Skeletal muscle satellite cell (primary cell): ENCODE measurements at regions not wholly inside any gene's neighbourhood (a gene's known extent, or its start where the extent isn't known, plus 50 kb on each side); places are given as distances from the start of the nearest gene placed in this dataset.
A peak's percentile ranks its signal among the peaks of the same experiment; 100 is the strongest.

Experiments used
- H3K27me3 ChIP-seq: 2 replicates; pipeline ENCODE4 v1.7.0; 2013; ENCODE audit warnings: low read length; ENCODE audit not compliant: control insufficient read depth, insufficient read depth
- H3K36me3 ChIP-seq: 2 replicates; pipeline ENCODE4 v1.7.0; 2013; ENCODE audit warnings: mild to moderate bottlenecking, control low read depth, low read length; ENCODE audit not compliant: insufficient read depth
- H3K4me1 ChIP-seq: 2 replicates; pipeline ENCODE4 v1.7.0; 2013; ENCODE audit warnings: low read length; ENCODE audit not compliant: control insufficient read depth, insufficient read depth
- H3K4me2 ChIP-seq: 2 replicates; pipeline ENCODE4 v1.7.0; 2013; ENCODE audit warnings: mild to moderate bottlenecking, low read length
- H3K4me3 ChIP-seq: 2 replicates; pipeline ENCODE4 v1.7.0; 2013; ENCODE audit warnings: low read length
- H3K9ac ChIP-seq: 2 replicates; pipeline ENCODE4 v1.7.0; 2013; ENCODE audit warnings: mild to moderate bottlenecking, low read depth, low read length, moderate library complexity
- H3K9me3 ChIP-seq: replicated peaks from 2 replicates; pipeline ENCODE4 v1.7.0; 2013; ENCODE audit warnings: mild to moderate bottlenecking, control low read depth, low read length

DNA sequence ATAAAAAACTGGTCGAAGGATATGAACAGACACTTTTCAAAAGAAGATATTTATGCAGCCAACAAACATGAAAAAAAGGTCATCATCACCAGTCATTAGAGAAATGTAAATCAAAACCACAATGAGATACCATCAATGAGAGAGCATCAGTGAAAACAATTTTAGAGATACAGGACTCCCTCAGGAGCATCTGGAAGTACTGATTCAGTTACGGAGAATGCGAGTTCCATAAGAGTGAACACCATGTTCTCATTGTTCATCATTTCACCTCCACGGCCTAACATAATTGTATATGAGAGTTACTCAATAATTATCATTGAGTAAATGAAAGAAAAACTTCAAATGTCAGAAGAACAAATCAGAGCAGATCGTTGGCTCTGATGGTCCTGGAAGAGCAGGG, 140.9 kb upstream of the TANK start:
- Histone ChIP-seq H3K4me3 (no peak overlapping the region), H3K27me3 (no peaks in the 10 kb centered on the region), H3K4me2 (no peak overlapping the region), H3K9ac (no peak overlapping the region), H3K36me3 (no peaks in the 10 kb centered on the region), H3K9me3 (no peaks in the 10 kb centered on the region), H3K4me1 (no peaks in the 10 kb centered on the region)

DNA sequence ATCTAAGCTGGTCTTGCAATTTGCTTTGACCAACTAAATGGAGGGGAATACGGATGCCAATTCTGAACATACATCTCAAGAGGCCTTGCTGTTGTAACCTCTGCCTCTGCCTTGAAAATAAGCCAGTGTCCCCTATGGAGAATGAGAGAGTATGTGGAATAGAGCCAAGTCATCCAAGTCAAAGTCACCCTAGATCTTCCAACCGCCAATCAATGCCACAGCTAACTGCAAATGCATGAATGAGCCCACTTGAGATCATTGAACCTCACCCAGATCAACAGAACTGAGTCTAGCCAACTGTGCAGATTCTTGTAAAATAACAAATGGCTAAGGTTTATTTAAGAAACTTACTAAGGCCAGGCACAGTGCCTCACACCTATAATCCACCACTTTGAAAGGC, 139.8 kb upstream of the TANK start:
- Histone ChIP-seq H3K27me3 (no peaks in the 10 kb centered on the region), H3K9ac (no peak overlapping the region), H3K4me3 (no peak overlapping the region), H3K9me3 (no peaks in the 10 kb centered on the region), H3K36me3 (no peaks in the 10 kb centered on the region), H3K4me2 (no peak overlapping the region), H3K4me1 (no peaks in the 10 kb centered on the region)

DNA sequence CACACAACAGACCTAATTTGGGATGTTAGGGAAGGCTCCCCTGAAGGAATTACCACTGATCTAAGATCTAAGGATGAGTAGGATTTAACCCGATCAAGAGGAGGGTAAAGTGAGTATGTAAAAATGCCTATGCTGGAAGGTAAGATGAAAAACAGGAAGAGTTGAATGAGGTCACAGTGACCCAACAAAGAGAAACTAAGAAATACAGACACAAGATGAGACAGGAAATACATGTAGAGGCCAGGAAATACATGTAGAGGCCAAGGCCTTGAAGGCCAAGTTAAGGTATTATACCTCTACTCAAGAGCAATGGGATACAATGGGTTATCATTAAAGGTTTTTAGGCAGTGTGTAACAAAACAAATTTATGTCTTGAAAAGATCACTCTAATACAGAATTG, 131.6 kb upstream of the TANK start:
- no peak overlapping the region for H3K4me3 ChIP-seq
- no peak overlapping the region for H3K9ac ChIP-seq
- no peak overlapping the region for H3K4me2 ChIP-seq
- no peaks in the 10 kb centered on the region for H3K36me3 ChIP-seq
- no peaks in the 10 kb centered on the region for H3K27me3 ChIP-seq
- peaks cover 15% of the 10 kb centered on the region for H3K4me1 ChIP-seq
- no peaks in the 10 kb centered on the region for H3K9me3 ChIP-seq

- Histone ChIP-seq H3K36me3 (no peaks in the 10 kb centered on the region), H3K4me1 (peaks cover 15% of the 10 kb centered on the region), H3K4me2 (no peak overlapping the region), H3K4me3 (no peak overlapping the region), H3K9ac (no peak overlapping the region), H3K9me3 (no peaks in the 10 kb centered on the region), H3K27me3 (no peaks in the 10 kb centered on the region)
These were observed 130.9 kb upstream of the TANK start for GRCh38 chr2:161029321-161029720.

DNA sequence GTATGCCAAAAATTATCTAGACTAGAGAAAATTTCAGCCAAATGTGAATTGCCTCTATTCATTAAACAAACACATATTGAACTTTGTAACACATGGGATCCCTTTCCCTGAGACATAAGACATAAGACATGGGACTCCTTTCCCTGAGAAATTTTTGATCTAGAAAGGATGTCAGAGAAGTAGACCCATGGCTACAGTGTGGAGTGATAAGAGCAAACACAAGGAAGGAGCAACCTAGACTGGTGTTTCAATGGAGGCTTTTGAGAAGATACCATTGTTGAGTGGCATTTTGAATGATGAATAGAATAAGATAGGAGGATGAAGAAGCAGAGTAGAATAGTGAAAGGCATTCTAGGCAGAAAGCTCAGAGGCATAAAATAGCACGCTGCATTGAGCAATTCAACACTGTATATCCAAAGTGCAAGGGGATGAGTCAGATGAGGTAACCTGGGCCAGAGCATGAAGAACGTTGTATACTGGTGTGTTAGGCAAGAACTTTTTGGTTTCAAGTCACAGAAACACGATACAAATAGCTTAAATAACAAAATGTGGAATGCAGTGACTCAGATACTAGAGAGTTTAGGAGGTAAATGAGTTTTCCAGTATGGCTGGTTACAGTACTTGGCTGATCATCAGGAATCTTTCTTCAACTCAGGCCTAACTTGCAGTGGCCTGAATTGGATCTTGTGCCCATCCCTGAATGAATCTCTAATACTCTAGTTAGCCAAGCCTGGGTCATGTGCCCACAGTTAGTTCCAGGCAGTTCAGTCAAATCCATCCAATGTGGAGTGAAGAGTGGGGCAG, 129.8 kb upstream of the TANK start:
- Histone ChIP-seq H3K27me3 (no peaks in the 10 kb centered on the region), H3K9ac (peak overlapping the region; percentile 27), H3K9me3 (no peaks in the 10 kb centered on the region)

GRCh38 chr2:161031511-161031910, 128.7 kb upstream of the TANK start:
- Histone ChIP-seq H3K4me1 (peaks cover 15% of the 10 kb centered on the region), H3K27me3 (no peaks in the 10 kb centered on the region), H3K9ac (no peak overlapping the region), H3K36me3 (no peaks in the 10 kb centered on the region), H3K9me3 (no peaks in the 10 kb centered on the region), H3K4me3 (no peak overlapping the region), H3K4me2 (no peak overlapping the region)

More for the DNA sequence above, 129.8 kb upstream of the TANK start:
- H3K36me3 ChIP-seq: no peaks in the 10 kb centered on the region
- H3K4me1 ChIP-seq: peaks cover 15% of the 10 kb centered on the region
- H3K4me3 ChIP-seq: peak overlapping the region; percentile 12
- peak overlapping the region; percentile 69 for H3K4me2 ChIP-seq

DNA sequence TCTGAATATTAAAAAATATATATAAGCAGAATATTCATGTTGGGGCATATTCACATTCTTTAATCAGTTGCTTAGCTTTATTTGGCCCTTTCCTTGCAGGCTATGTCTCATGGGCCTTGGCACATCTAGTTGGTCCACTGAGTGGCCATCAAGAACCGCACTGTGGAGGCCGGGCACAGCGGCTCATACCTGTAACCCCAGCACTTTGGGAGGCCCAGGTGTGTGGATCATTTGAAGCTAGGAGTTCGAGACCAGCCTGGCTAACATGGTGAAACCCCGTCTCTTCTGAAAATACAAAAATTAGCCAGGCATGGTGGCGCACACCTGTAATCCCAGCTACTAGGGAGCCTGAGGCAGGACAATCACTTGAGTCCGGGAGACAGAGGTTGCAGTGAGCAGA, 127.6 kb upstream of the TANK start:
- no peak overlapping the region for H3K4me3 ChIP-seq
- H3K9me3 ChIP-seq: no peaks in the 10 kb centered on the region
- peaks cover 15% of the 10 kb centered on the region for H3K4me1 ChIP-seq
- H3K9ac ChIP-seq: no peak overlapping the region
- H3K27me3 ChIP-seq: no peaks in the 10 kb centered on the region
- no peaks in the 10 kb centered on the region for H3K36me3 ChIP-seq
- H3K4me2 ChIP-seq: no peak overlapping the region

DNA sequence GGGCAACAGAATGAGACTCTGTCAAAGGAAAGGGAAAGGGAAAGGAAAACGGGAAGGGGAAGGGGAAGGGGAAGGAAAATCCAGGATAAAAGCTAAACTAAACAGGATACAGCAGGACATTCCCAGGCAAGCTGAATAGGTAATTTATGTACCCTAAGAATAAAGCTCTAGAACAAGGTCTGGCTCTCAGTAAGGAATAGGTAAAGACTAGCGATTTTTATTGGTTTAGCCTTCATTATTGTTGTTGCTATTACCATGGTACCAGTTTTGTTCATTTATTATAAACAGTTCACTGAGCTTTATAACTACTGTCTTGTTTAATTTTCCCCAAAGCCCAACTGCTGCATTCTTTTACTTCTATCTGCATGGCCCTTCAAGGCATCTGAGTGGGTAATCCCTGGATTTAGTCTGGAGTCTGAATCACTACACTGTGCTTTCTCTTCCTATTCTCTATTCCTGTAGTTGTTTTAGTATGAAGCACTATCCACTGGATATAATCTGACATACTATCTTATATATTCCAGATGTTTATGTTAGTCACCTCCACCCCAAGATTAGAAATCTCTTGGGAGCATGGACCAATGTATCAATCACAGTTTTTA, 127.1 kb upstream of the TANK start:
- H3K9ac ChIP-seq: no peak overlapping the region
- no peaks in the 10 kb centered on the region for H3K36me3 ChIP-seq
- H3K4me3 ChIP-seq: no peak overlapping the region
- H3K9me3 ChIP-seq: no peaks in the 10 kb centered on the region
- peaks cover 15% of the 10 kb centered on the region for H3K4me1 ChIP-seq
- H3K4me2 ChIP-seq: no peak overlapping the region
- H3K27me3 ChIP-seq: no peaks in the 10 kb centered on the region

GRCh38 chr2:161036926-161037325, 123.3 kb upstream of the TANK start:
- Histone ChIP-seq H3K4me2 (no peak overlapping the region), H3K4me3 (no peak overlapping the region), H3K27me3 (no peaks in the 10 kb centered on the region), H3K9ac (no peak overlapping the region), H3K9me3 (no peaks in the 10 kb centered on the region), H3K36me3 (no peaks in the 10 kb centered on the region), H3K4me1 (no peaks in the 10 kb centered on the region)

DNA sequence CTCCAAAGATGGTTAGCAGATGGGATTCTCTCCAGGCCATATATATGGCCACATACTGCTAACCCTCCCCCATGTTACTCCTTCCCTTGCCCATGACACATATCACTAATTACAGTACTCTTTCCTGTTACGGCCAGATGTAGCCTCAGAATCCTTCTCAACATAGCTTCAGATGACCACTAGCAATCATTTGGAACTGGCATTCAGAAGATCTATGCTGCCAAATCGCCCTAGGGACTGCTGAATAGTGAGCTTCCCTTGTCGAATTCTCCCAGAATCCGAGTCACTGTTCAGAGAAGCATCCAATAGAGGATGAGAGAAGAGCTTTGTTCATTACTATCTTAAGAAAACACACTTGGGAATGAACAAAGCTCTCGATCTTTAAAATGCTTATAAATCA, 121.2 kb upstream of the TANK start:
- H3K36me3 ChIP-seq: no peaks in the 10 kb centered on the region

GRCh38 chr2:161041356-161041755, 118.9 kb upstream of the TANK start:
- Histone ChIP-seq H3K9ac (no peak overlapping the region), H3K4me2 (no peak overlapping the region), H3K9me3 (no peaks in the 10 kb centered on the region), H3K36me3 (no peaks in the 10 kb centered on the region), H3K27me3 (no peaks in the 10 kb centered on the region), H3K4me3 (no peak overlapping the region), H3K4me1 (peaks cover 16% of the 10 kb centered on the region)

More for the DNA sequence above, 121.2 kb upstream of the TANK start:
- Histone ChIP-seq H3K9ac (no peak overlapping the region), H3K4me2 (no peak overlapping the region), H3K9me3 (no peaks in the 10 kb centered on the region), H3K4me1 (peaks cover 3% of the 10 kb centered on the region), H3K4me3 (no peak overlapping the region), H3K27me3 (no peaks in the 10 kb centered on the region)
